ENCODE measurements at regions not wholly inside any gene's neighbourhood (a gene's known extent, or its start where the extent isn't known, plus 50 kb on each side); places are given as distances from the start of the nearest gene placed in this dataset.

DNA sequence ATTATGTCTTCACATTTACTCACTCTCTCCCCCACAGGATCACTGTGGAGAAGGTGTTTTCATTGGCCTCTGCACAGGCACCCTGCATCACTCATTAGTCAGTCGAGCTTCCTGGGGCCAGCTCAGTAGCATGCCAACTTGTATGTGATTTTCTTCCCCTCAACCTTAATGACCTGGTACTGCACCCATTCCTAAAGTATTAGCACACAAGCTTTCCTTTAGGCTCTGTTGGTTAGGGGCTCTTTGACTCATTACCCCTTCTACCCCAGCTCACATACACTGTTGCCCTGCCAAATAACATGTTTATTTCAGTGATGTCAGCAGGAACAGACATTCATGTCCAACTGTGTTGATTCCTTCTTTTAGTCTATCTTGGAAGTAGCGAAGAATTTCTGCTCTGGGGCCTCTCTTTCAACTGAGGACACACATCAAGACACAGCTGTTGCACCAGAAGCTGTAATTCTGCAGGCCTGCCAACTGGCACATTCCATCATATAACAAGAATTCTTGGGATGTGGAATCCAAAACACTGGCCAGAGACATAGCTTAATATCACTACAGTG lies 603.5 kb upstream of the ADAMTS5 start:
- POLR2A ChIA-PET = no interaction called here
- Histone ChIP-seq H3K4me1 (replicated peaks in 1 of 2; ENCODE audit: control insufficient read depth in 2 of 2, insufficient read depth in 2 of 2, low read length in 2 of 2) (no peaks in the 10 kb centered on the region), H3K4me3 (no peak overlapping the region), H3K27me3 (ENCODE audit: control insufficient read depth in 2 of 2, insufficient read depth in 2 of 2, low read length in 2 of 2) (no peaks in the 10 kb centered on the region), H3K4me2 (ENCODE audit: insufficient read depth, low read length) (no peak overlapping the region), H3K79me2 (ENCODE audit: control insufficient read depth, insufficient read depth, low read length) (no peaks in the 10 kb centered on the region), H3K36me3 (ENCODE audit: control insufficient read depth, insufficient read depth, low read length) (no peaks in the 10 kb centered on the region), H2AFZ (ENCODE audit: low read depth, low read length) (no peak overlapping the region), H3K9me3 (replicated peaks; ENCODE audit: control insufficient read depth, insufficient read depth, low read depth, low read length) (no peaks in the 10 kb centered on the region), H3K27ac (ENCODE audit: extremely low read depth, low read depth, low read length) (no peak overlapping the region), H3K9me1 (ENCODE audit: control insufficient read depth, insufficient read depth, low read length) (no peaks in the 10 kb centered on the region), H3K9ac (ENCODE audit: insufficient read depth in 1 of 2, low read depth in 2 of 2, low read length in 2 of 2) (no peak overlapping the region), H4K20me1 (replicated peaks; ENCODE audit: control insufficient read depth, insufficient read depth, low read length) (no peaks in the 10 kb centered on the region)
- TF ChIP-seq THRAP3 (IDR thresholded peaks at IDR 0.05; ENCODE audit: borderline replicate concordance) (no peak), TRIM28 (IDR thresholded peaks at IDR 0.05) (no peak), MTA3 (IDR thresholded peaks at IDR 0.05; ENCODE audit: borderline replicate concordance) (no peak)
- TF ChIP-seq, protein P1, sequence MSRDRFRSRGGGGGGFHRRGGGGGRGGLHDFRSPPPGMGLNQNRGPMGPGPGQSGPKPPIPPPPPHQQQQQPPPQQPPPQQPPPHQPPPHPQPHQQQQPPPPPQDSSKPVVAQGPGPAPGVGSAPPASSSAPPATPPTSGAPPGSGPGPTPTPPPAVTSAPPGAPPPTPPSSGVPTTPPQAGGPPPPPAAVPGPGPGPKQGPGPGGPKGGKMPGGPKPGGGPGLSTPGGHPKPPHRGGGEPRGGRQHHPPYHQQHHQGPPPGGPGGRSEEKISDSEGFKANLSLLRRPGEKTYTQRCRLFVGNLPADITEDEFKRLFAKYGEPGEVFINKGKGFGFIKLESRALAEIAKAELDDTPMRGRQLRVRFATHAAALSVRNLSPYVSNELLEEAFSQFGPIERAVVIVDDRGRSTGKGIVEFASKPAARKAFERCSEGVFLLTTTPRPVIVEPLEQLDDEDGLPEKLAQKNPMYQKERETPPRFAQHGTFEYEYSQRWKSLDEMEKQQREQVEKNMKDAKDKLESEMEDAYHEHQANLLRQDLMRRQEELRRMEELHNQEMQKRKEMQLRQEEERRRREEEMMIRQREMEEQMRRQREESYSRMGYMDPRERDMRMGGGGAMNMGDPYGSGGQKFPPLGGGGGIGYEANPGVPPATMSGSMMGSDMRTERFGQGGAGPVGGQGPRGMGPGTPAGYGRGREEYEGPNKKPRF (IDR thresholded peaks at IDR 0.05; ENCODE audit: low read depth, low read length) = no peak
- intact Hi-C loops (cut with micrococcal nuclease) = no loop called here
- in situ Hi-C loops (cut with MboI) = no loop called here
- BruUV-seq (replicated peaks) = no TSS peak
- WGBS (ENCODE audit: insufficient coverage, low coverage, missing lambda C conversion rate) = 5% methylated on average over 2 of the region's 2 CpGs
- FAIRE-seq (no peak), ATAC-seq (no peak), DNase-seq (ENCODE audit: extremely low read depth in 1 of 4, low spot score in 3 of 4) (no peak)
- CTCF ChIA-PET (ENCODE audit: low intra/inter-chr PET ratio) = no interaction called here

DNA sequence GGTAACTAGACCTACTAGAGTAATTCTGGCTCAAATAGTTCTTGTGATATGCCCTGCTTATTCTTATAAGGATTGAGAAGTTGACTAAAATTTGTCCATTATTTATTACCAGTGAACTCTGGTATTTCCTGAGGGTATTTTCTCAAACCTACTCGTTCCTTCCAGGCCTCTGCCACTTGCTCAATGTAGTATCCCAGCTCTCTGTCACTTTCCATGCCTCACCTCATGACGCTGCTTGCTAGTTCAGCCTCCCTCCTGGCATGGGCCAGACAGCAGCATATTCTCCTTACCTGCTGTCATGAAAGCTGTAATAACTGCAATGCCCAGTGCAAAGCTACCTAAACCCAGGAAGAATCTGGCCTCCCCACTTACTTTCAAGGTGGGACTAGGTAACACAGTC lies 602.9 kb upstream of the ADAMTS5 start:
- POLR2A ChIA-PET = no interaction called here
- no peaks in the 10 kb centered on the region for H3K9me1 ChIP-seq (ENCODE audit: control insufficient read depth, insufficient read depth, low read length)
- no peaks in the 10 kb centered on the region for H3K27me3 ChIP-seq (ENCODE audit: control insufficient read depth in 2 of 2, insufficient read depth in 2 of 2, low read length in 2 of 2)
- H3K4me1 ChIP-seq (replicated peaks in 1 of 2; ENCODE audit: control insufficient read depth in 2 of 2, insufficient read depth in 2 of 2, low read length in 2 of 2) = no peaks in the 10 kb centered on the region
- BruUV-seq (replicated peaks) = no TSS peak
- H3K79me2 ChIP-seq (ENCODE audit: control insufficient read depth, insufficient read depth, low read length) = no peaks in the 10 kb centered on the region
- intact Hi-C loops (cut with micrococcal nuclease) = no loop called here
- H3K4me3 ChIP-seq = no peak overlapping the region
- no peaks in the 10 kb centered on the region for H3K36me3 ChIP-seq (ENCODE audit: control insufficient read depth, insufficient read depth, low read length)
- H3K4me2 ChIP-seq (ENCODE audit: insufficient read depth, low read length) = no peak overlapping the region
- DNase-seq (ENCODE audit: extremely low read depth in 1 of 4, low spot score in 3 of 4) = no peak
- no peak for ATAC-seq
- H3K27ac ChIP-seq (ENCODE audit: extremely low read depth, low read depth, low read length) = no peak overlapping the region
- no peak overlapping the region for H3K9ac ChIP-seq (ENCODE audit: insufficient read depth in 1 of 2, low read depth in 2 of 2, low read length in 2 of 2)
- H3K9me3 ChIP-seq (replicated peaks; ENCODE audit: control insufficient read depth, insufficient read depth, low read depth, low read length) = no peaks in the 10 kb centered on the region
- 3% methylated on average over 2 of the region's 2 CpGs for WGBS (ENCODE audit: insufficient coverage, low coverage, missing lambda C conversion rate)
- FAIRE-seq = no peak
- H4K20me1 ChIP-seq (replicated peaks; ENCODE audit: control insufficient read depth, insufficient read depth, low read length) = no peaks in the 10 kb centered on the region
- no peak overlapping the region for H2AFZ ChIP-seq (ENCODE audit: low read depth, low read length)
- in situ Hi-C loops (cut with MboI) = no loop called here
- CTCF ChIA-PET (ENCODE audit: low intra/inter-chr PET ratio) = no interaction called here
- TF ChIP-seq ZNF324 (CRISPR knock-in tag; IDR thresholded peaks at IDR 0.05) = no peak
- TF ChIP-seq NR2C1 (IDR thresholded peaks at IDR 0.05) = no peak
- no peak for TF ChIP-seq NR2C1 (tag; IDR thresholded peaks at IDR 0.05)
- TF ChIP-seq ZNF174 (CRISPR knock-in tag; IDR thresholded peaks at IDR 0.05) = no peak
- no peak for TF ChIP-seq ZNF551 (CRISPR knock-in tag; IDR thresholded peaks at IDR 0.05)
- no peak for TF ChIP-seq TBP (optimal IDR thresholded peaks at IDR 0.05; ENCODE audit: low read depth, low read length)
- TF ChIP-seq, protein P2, sequence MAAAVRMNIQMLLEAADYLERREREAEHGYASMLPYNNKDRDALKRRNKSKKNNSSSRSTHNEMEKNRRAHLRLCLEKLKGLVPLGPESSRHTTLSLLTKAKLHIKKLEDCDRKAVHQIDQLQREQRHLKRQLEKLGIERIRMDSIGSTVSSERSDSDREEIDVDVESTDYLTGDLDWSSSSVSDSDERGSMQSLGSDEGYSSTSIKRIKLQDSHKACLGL (CRISPR knock-in tag; IDR thresholded peaks at IDR 0.05; ENCODE audit: borderline replicate concordance, poor library complexity, severe bottlenecking) = no peak
- no peak for TF ChIP-seq FOXK1 (CRISPR knock-in tag; IDR thresholded peaks at IDR 0.05; ENCODE audit: borderline replicate concordance)
- TF ChIP-seq RBFOX2 (IDR thresholded peaks at IDR 0.05; ENCODE audit: low read depth, low read length) = no peak
- TF ChIP-seq ZNF766 (CRISPR knock-in tag; conservative IDR thresholded peaks at IDR 0.05) = no peak
- no peak for TF ChIP-seq PTRF (tag; IDR thresholded peaks at IDR 0.05)
- TF ChIP-seq PHTF2 (CRISPR knock-in tag; IDR thresholded peaks at IDR 0.05) = no peak
- no peak for TF ChIP-seq CTBP1 (IDR thresholded peaks at IDR 0.05; ENCODE audit: borderline replicate concordance)
